B cell (primary cell): ENCODE measurements at regions not wholly inside any gene's neighbourhood (a gene's known extent, or its start where the extent isn't known, plus 50 kb on each side); places are given as distances from the start of the nearest gene placed in this dataset.

Experiments
- ATAC-seq: fragments of 200-7000 bp; cut with Tn5 transposase; one replicate; pipeline ENCODE4 v1.10.0; 2021; ENCODE audit warnings: low read depth, mild to moderate bottlenecking, moderate number of reproducible peaks, moderate library complexity
- CTCF ChIA-PET: fragments of 350-600 bp; sonication (Branson Sonifier 250); formaldehyde crosslinking; loops from one replicate; lab custom pipeline; 2021; ENCODE audit warnings: antibody characterized with exemption, inconsistent platforms; lab: Charles Lee
- POLR2A ChIA-PET: fragments of 350-600 bp; sonication (Branson Sonifier 250); formaldehyde crosslinking; loops from one replicate; lab custom pipeline; 2021; ENCODE audit warnings: antibody characterized with exemption; lab: Charles Lee
- DNase-seq: peaks from one replicate; pipeline ENCODE4 v3.0.0; 2013
- H2AFZ ChIP-seq: 2 replicates; pipeline ENCODE4 v1.6.1; 2012; ENCODE audit warnings: mild to moderate bottlenecking, low read depth, low read length; ENCODE audit not compliant: insufficient read depth, poor library complexity, severe bottlenecking
- H3K27ac ChIP-seq, 2 donors: 1 replicate in 1 of 2; 2 replicates in 1 of 2; pipeline ENCODE4 v1.5.1; 2012 to 2013; ENCODE audit warnings: low read length in 2 of 2, mild to moderate bottlenecking in 2 of 2, moderate library complexity in 1 of 2
- H3K27me3 ChIP-seq, 4 experiments: fragments of 200-600 bp in 1 of 4; sonication (generic) in 1 of 4; replicated peaks in 1 of 4; 1 replicate in 2 of 4; 2 replicates in 2 of 4; pipeline versions ENCODE4 v1.6.1 to v1.7.0; 2013 to 2016; ENCODE audit warnings: low read length in 3 of 4, mild to moderate bottlenecking in 2 of 4, mixed read lengths in 1 of 4, moderate library complexity in 1 of 4; ENCODE audit not compliant: insufficient read depth in 4 of 4, control insufficient read depth in 3 of 4; ENCODE audit errors: control extremely low read depth in 1 of 4
- H3K36me3 ChIP-seq, 2 experiments: replicated peaks in 1 of 2; 1 replicate in 1 of 2; 2 replicates in 1 of 2; pipeline versions ENCODE4 v1.6.1 to v1.7.1; 2013; ENCODE audit warnings: low read length in 1 of 2; ENCODE audit not compliant: insufficient read depth in 2 of 2, control insufficient read depth in 1 of 2; ENCODE audit errors: control extremely low read depth in 1 of 2, extremely low read depth in 1 of 2
- H3K4me1 ChIP-seq, 2 donors: fragments of 200-600 bp in 1 of 2; sonication (generic) in 1 of 2; 1 replicate in 1 of 2; 2 replicates in 1 of 2; pipeline versions ENCODE4 v1.5.1 to v1.6.1; 2013 to 2017; ENCODE audit warnings: low read length in 2 of 2; ENCODE audit not compliant: control insufficient read depth in 2 of 2, insufficient read depth in 2 of 2
- H3K4me2 ChIP-seq: replicated peaks from 2 replicates; pipeline ENCODE3; 2012; ENCODE audit warnings: mild to moderate bottlenecking, low read depth, low read length; ENCODE audit not compliant: poor library complexity, severe bottlenecking
- H3K4me3 ChIP-seq, 5 experiments: fragments of 200-600 bp in 1 of 5; sonication (generic) in 1 of 5; 1 replicate in 3 of 5; 2 replicates in 2 of 5; pipeline versions ENCODE4 v1.5.1 to v1.7.0; 2011 to 2016; ENCODE audit warnings: low read length in 4 of 5, mild to moderate bottlenecking in 4 of 5, low read depth in 2 of 5, control low read depth in 1 of 5, moderate library complexity in 1 of 5; ENCODE audit not compliant: insufficient read depth in 1 of 5; ENCODE audit errors: control extremely low read depth in 1 of 5, extremely low read depth in 1 of 5
- H3K79me2 ChIP-seq: fragments of 200-600 bp; sonication (generic); one replicate; pipeline ENCODE4 v1.6.0; 2016; ENCODE audit warnings: low read length; ENCODE audit not compliant: control insufficient read depth, insufficient read depth
- H3K9ac ChIP-seq: fragments of 200-600 bp; sonication (generic); 2 replicates; pipeline ENCODE4 v1.6.1; 2017; ENCODE audit warnings: mild to moderate bottlenecking, low read length, moderate library complexity
- H3K9me3 ChIP-seq, 3 donors: one replicate each; pipeline versions ENCODE4 v1.6.1 to v1.7.1; 2013; ENCODE audit warnings: low read length in 2 of 3; ENCODE audit not compliant: control insufficient read depth in 2 of 3, insufficient read depth in 1 of 3; ENCODE audit errors: control extremely low read depth in 1 of 3
- H4K20me1 ChIP-seq: 2 replicates; pipeline ENCODE4 v1.6.0; 2012; ENCODE audit warnings: mild to moderate bottlenecking, low read length; ENCODE audit not compliant: insufficient read depth, control insufficient read depth, poor library complexity, severe bottlenecking
- H3K27ac Mint-ChIP-seq: one replicate; pipeline ENCODE4 v1.8.0; 2021; ENCODE audit warnings: mixed read lengths
- H3K27me3 Mint-ChIP-seq: one replicate; pipeline ENCODE4 v1.8.0; 2021; ENCODE audit warnings: mixed read lengths
- H3K4me1 Mint-ChIP-seq: one replicate; pipeline ENCODE4 v1.8.0; 2021; ENCODE audit warnings: mixed read lengths
- H3K4me3 Mint-ChIP-seq: one replicate; pipeline ENCODE4 v1.8.0; 2021; ENCODE audit warnings: mixed read lengths
- H3K9me3 Mint-ChIP-seq: one replicate; pipeline ENCODE4 v1.8.0; 2022; ENCODE audit warnings: mixed read lengths; ENCODE audit not compliant: insufficient read depth
- CTCF ChIP-seq: fragments of 200-600 bp; IDR thresholded peaks from one replicate; pipeline ENCODE4 v1.8.0; 2022; ENCODE audit warnings: antibody characterized with exemption, mild to moderate bottlenecking
- EZH2 ChIP-seq: IDR thresholded peaks from 2 replicates; pipeline ENCODE4 v1.6.1; 2012; ENCODE audit warnings: borderline replicate concordance, low read depth, mild to moderate bottlenecking, moderate library complexity, low read length; ENCODE audit not compliant: insufficient read depth, poor library complexity, severe bottlenecking
- WGBS: methylation state at CpG from one replicate; pipeline ENCODE4 v1.1.5; 2013; ENCODE audit warnings: missing lambda C conversion rate; ENCODE audit not compliant: insufficient coverage; 5-methylcytosine and 5-hydroxymethylcytosine counted together
- intact Hi-C: fragments of 100-400 bp; cut with micrococcal nuclease; formaldehyde crosslinking; loops from one replicate; pipeline ENCODE4 v1.10.0; 2022

- intact Hi-C loops, result no loop called here
- ChIA-PET CTCF (no interaction called here), POLR2A (no interaction called here)
- peak overlapping the region; percentile 24 for H3K9ac ChIP-seq
- Mint-ChIP-seq H3K4me3 (peak overlapping the region; percentile 57), H3K27ac (peak overlapping the region; percentile 83), H3K9me3 (peaks cover 2% of the 10 kb centered on the region), H3K27me3 (no peaks in the 10 kb centered on the region), H3K4me1 (peaks cover 24% of the 10 kb centered on the region)
- peaks cover 18 to 20% of the 10 kb centered on the region in 2 donors for H3K4me1 ChIP-seq
- no peak overlapping the region for H2AFZ ChIP-seq
- peak overlapping the region; percentile 41 for H3K4me2 ChIP-seq
- TF ChIP-seq EZH2 (no peak), CTCF (no peak)
- peak overlapping the region; percentile 49 to 81 for H3K27ac ChIP-seq
- no peaks in the 10 kb centered on the region for H3K27me3 ChIP-seq
- H4K20me1 ChIP-seq, result no peaks in the 10 kb centered on the region
- DNase-seq (peak; percentile 71), ATAC-seq (peak; percentile 95)
- peaks cover 0 to 14% (median 1%) of the 10 kb centered on the region in 3 donors for H3K9me3 ChIP-seq
- no peaks in the 10 kb centered on the region for H3K36me3 ChIP-seq
- WGBS, result 27% methylated on average over 2 of the region's 2 CpGs
- H3K79me2 ChIP-seq, result no peaks in the 10 kb centered on the region
- peak overlapping the region in 1 of 5 experiments; percentile 37 for H3K4me3 ChIP-seq
Measured at GRCh38 chr18:64713284-64713683, 564.4 kb upstream of the LINC00305 start.

GRCh38 chr18:64712035-64712434 lies 563.1 kb upstream of the LINC00305 start:
- Histone ChIP-seq H4K20me1 (no peaks in the 10 kb centered on the region), H3K27me3 (no peaks in the 10 kb centered on the region), H3K9ac (no peak overlapping the region), H3K79me2 (no peaks in the 10 kb centered on the region), H3K4me2 (no peak overlapping the region), H3K4me3 (no peak overlapping the region), H3K36me3 (no peaks in the 10 kb centered on the region), H2AFZ (no peak overlapping the region), H3K9me3 (peaks cover 0 to 14% (median 1%) of the 10 kb centered on the region in 3 donors), H3K4me1 (peaks cover 18 to 20% of the 10 kb centered on the region in 2 donors), H3K27ac (no peak overlapping the region)
- Mint-ChIP-seq H3K27ac (no peak overlapping the region), H3K9me3 (peaks cover 2% of the 10 kb centered on the region), H3K4me3 (no peak overlapping the region), H3K4me1 (peaks cover 25% of the 10 kb centered on the region), H3K27me3 (no peaks in the 10 kb centered on the region)
- intact Hi-C loops, result no loop called here
- no peak for DNase-seq
- no CpG with 5 or more reads among the region's 1 CpG for WGBS
- TF ChIP-seq CTCF, result no peak
- TF ChIP-seq EZH2, result no peak
- ATAC-seq, result no peak
- ChIA-PET CTCF (no interaction called here), POLR2A (no interaction called here)
